Aorta (tissue), 5 donors: ENCODE measurements at regions not wholly inside any gene's neighbourhood (a gene's known extent, or its start where the extent isn't known, plus 50 kb on each side); places are given as distances from the start of the nearest gene placed in this dataset.

Experiments
- ATAC-seq: fragments of 200-7000 bp; cut with Tn5 transposase; one replicate; pipeline ENCODE4 v1.9.1; 2022; ENCODE audit warnings: moderate library complexity; ENCODE audit not compliant: low FRiP score
- DNase-seq, 2 donors: peaks; one replicate each; pipeline ENCODE4 v3.0.0-alpha.2; 2020
- H3K27ac ChIP-seq, 2 donors: one replicate each; pipeline ENCODE4 v1.5.1; 2013; ENCODE audit warnings: low read length in 2 of 2, mild to moderate bottlenecking in 2 of 2, moderate library complexity in 2 of 2, control low read depth in 1 of 2, inconsistent platforms in 1 of 2, low read depth in 1 of 2
- H3K27me3 ChIP-seq, 2 donors: one replicate each; pipeline ENCODE4 v1.6.1; 2013; ENCODE audit warnings: control low read depth in 1 of 2, low read length in 1 of 2, mild to moderate bottlenecking in 1 of 2, moderate library complexity in 1 of 2; ENCODE audit not compliant: insufficient read depth in 2 of 2, control insufficient read depth in 1 of 2
- H3K36me3 ChIP-seq, 2 donors: one replicate each; pipeline ENCODE4 v1.6.1; 2013; ENCODE audit warnings: control low read depth in 1 of 2, low read length in 1 of 2, mild to moderate bottlenecking in 1 of 2; ENCODE audit not compliant: insufficient read depth in 2 of 2, control insufficient read depth in 1 of 2
- H3K4me1 ChIP-seq, 2 donors: one replicate each; pipeline ENCODE4 v1.6.1; 2013; ENCODE audit warnings: low read length in 2 of 2, control low read depth in 1 of 2, mild to moderate bottlenecking in 1 of 2, moderate library complexity in 1 of 2; ENCODE audit not compliant: insufficient read depth in 2 of 2, control insufficient read depth in 1 of 2
- H3K4me3 ChIP-seq, 2 donors: one replicate each; pipeline ENCODE4 v1.5.1; 2013; ENCODE audit warnings: low read length in 2 of 2, control low read depth in 1 of 2, mild to moderate bottlenecking in 1 of 2
- H3K9me3 ChIP-seq: one replicate; pipeline ENCODE4 v1.6.1; 2013; ENCODE audit warnings: mild to moderate bottlenecking, low read length; ENCODE audit not compliant: control insufficient read depth
- WGBS, 2 donors: extraction: QIAGEN DNeasy Blood & Tissue Kit; methylation state at CpG; one replicate each; pipeline ENCODE4 v1.1.7; 2013; 5-methylcytosine and 5-hydroxymethylcytosine counted together
- intact Hi-C, 2 donors: fragments of 100-400 bp; cut with DNase I; formaldehyde crosslinking; loops; one replicate each; pipeline versions ENCODE4 v1.14.2 to v1.15.0; 2022
- donor health status: healthy with polysubstance abuse.
- donor health status: Bipolar disorder and iron deficiency.
- donor health status: DM: no; HTN: no; CAD: no.
- donor health status: DM: no; HTN: no; CAD: no.
- donor health status: DM: yes; HTN: yes; CAD: no.

GRCh38 chr12:91773749-91774429 lies 371.8 kb downstream of the BTG1 start:
- Histone ChIP-seq H3K27me3 (no peaks in the 10 kb centered on the region), H3K4me1 (no peaks in the 10 kb centered on the region), H3K9me3 (no peaks in the 10 kb centered on the region), H3K4me3 (peak overlapping the region; percentile 36 to 41), H3K36me3 (no peaks in the 10 kb centered on the region), H3K27ac (no peak overlapping the region)
- intact Hi-C loops = no loop called here
- DNase-seq = no peak
- 65 to 71% methylated on average over 4 of the region's 4 CpGs for WGBS, 2 donors
- ATAC-seq = no peak

DNA sequence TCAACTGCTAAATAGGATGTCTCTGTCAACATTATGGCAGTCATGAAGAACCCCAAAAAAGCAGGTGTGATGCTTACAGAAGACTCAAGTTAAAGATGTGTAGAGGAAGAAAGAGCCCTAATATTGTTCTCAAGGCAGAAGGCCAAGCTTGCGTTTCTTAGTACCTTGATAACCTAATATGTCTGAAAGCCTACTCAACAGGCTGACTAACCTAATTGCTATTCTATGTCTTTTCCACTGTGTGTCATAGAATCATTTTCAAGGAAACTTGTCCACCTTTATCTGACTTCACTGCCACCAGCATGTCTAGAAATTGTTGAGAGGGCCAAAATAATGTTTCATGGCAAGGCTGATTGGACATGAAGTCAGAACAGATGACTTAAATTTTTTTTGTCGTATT lies 373.2 kb downstream of the BTG1 start:
- no peaks in the 10 kb centered on the region for H3K4me1 ChIP-seq
- no peak overlapping the region for H3K4me3 ChIP-seq
- H3K9me3 ChIP-seq = no peaks in the 10 kb centered on the region
- no peak overlapping the region for H3K27ac ChIP-seq
- no peaks in the 10 kb centered on the region for H3K36me3 ChIP-seq
- no peak for DNase-seq
- H3K27me3 ChIP-seq = no peaks in the 10 kb centered on the region
- ATAC-seq = no peak
- 96 to 100% methylated on average over 2 of the region's 2 CpGs for WGBS, 2 donors
- intact Hi-C loops = no loop called here

DNA sequence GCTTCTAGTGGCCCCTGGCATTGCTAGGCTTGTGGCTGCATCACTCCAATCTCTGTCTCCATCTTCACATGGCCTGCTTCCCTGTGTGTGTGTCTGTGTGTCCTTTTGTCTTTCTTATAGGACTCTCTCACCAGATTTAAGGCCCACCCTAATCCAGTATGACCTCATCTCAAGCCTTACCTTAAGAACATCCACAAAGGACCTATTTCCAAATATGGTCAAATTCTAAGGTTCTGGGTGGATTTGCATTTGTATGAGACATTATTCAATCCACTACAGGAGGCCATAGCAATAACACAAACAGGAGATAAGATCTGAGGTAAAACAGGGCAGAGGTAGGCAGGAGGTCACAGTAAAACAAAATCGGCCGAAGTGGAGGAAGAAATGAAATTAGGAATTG lies 375.9 kb downstream of the BTG1 start:
- Histone ChIP-seq H3K36me3 (no peaks in the 10 kb centered on the region), H3K4me1 (no peaks in the 10 kb centered on the region), H3K27ac (no peak overlapping the region), H3K9me3 (no peaks in the 10 kb centered on the region), H3K4me3 (no peak overlapping the region), H3K27me3 (no peaks in the 10 kb centered on the region)
- DNase-seq (no peak), ATAC-seq (no peak)
- 91% methylated on average over 2 of the region's 2 CpGs for WGBS, 2 donors
- intact Hi-C loops = no loop called here

GRCh38 chr12:91767237-91767636 lies 378.4 kb downstream of the BTG1 start:
- intact Hi-C loops = no loop called here
- 95 to 96% methylated on average over 1 of the region's 1 CpG for WGBS, 2 donors
- Histone ChIP-seq H3K4me3 (no peak overlapping the region), H3K36me3 (no peaks in the 10 kb centered on the region), H3K9me3 (no peaks in the 10 kb centered on the region), H3K27ac (no peak overlapping the region), H3K4me1 (peaks cover 0 to 5% of the 10 kb centered on the region in 2 donors), H3K27me3 (no peaks in the 10 kb centered on the region)
- DNase-seq = no peak
- ATAC-seq = no peak

GRCh38 chr12:91766454-91766853 lies 379.2 kb downstream of the BTG1 start:
- Histone ChIP-seq H3K4me3 (no peak overlapping the region), H3K4me1 (peaks cover 0 to 5% of the 10 kb centered on the region in 2 donors), H3K27ac (no peak overlapping the region), H3K36me3 (no peaks in the 10 kb centered on the region), H3K27me3 (no peaks in the 10 kb centered on the region), H3K9me3 (no peaks in the 10 kb centered on the region)
- 67 to 83% methylated on average over 1 of the region's 1 CpG for WGBS, 2 donors
- intact Hi-C loops = no loop called here
- DNase-seq (no peak), ATAC-seq (no peak)

DNA sequence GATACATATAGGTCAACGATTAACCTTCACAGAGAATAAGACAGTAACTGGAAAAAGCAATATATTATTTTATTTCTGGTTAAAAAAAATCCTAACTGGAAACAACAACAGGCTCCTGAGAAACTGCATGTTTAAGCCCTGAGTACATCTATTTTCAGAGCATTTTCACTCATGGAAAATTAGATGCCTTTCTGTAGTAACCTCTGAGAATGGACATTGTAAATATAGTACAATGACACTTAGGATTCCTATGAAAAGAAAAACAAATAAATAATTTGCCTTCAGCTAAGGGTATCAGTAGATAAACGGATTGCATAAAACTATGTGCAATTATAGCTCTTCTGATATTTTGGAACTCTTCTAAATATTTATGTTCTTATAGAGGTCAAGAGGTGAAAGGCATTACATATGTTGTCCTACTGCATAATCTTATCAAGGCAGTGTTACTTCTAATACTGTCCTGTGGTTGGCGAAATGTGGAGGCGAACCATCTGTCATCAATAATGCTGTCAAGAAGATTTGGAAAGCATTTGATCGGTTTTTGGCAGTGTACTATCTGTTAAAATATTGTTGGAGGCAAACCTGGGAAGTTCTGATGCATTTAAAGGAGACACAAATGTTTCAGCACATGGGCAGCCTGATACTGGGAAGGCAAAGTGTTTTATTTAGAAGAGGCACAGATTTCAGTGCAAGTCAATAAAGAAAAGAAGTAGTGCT lies 381.8 kb downstream of the BTG1 start:
- Histone ChIP-seq H3K4me3 (no peak overlapping the region), H3K4me1 (peaks cover 0 to 5% of the 10 kb centered on the region in 2 donors), H3K9me3 (no peaks in the 10 kb centered on the region), H3K27ac (peak overlapping the region in 1 of 2 donors; percentile 28), H3K27me3 (no peaks in the 10 kb centered on the region), H3K36me3 (no peaks in the 10 kb centered on the region)
- ATAC-seq = no peak
- intact Hi-C loops = no loop called here
- DNase-seq = no peak
- WGBS, 2 donors = 10 to 15% methylated on average over 5 of the region's 5 CpGs

GRCh38 chr12:91753649-91754048 lies 392.0 kb downstream of the BTG1 start:
- intact Hi-C loops = no loop called here
- H3K9me3 ChIP-seq = no peaks in the 10 kb centered on the region
- no peak overlapping the region for H3K4me3 ChIP-seq
- H3K27me3 ChIP-seq = no peaks in the 10 kb centered on the region
- H3K27ac ChIP-seq = no peak overlapping the region
- no peaks in the 10 kb centered on the region for H3K4me1 ChIP-seq
- no peaks in the 10 kb centered on the region for H3K36me3 ChIP-seq
- no peak for ATAC-seq
- WGBS, 2 donors = 95 to 97% methylated on average over 3 of the region's 3 CpGs
- no peak for DNase-seq

- Histone ChIP-seq H3K36me3 (no peaks in the 10 kb centered on the region), H3K27ac (no peak overlapping the region), H3K9me3 (no peaks in the 10 kb centered on the region), H3K4me1 (no peaks in the 10 kb centered on the region), H3K27me3 (no peaks in the 10 kb centered on the region), H3K4me3 (no peak overlapping the region)
- DNase-seq = no peak
- intact Hi-C loops = no loop called here
- ATAC-seq = no peak
- WGBS, 2 donors = 90 to 92% methylated on average over 1 of the region's 1 CpG
Observed at GRCh38 chr12:91746976-91747375, 398.7 kb downstream of the BTG1 start.

DNA sequence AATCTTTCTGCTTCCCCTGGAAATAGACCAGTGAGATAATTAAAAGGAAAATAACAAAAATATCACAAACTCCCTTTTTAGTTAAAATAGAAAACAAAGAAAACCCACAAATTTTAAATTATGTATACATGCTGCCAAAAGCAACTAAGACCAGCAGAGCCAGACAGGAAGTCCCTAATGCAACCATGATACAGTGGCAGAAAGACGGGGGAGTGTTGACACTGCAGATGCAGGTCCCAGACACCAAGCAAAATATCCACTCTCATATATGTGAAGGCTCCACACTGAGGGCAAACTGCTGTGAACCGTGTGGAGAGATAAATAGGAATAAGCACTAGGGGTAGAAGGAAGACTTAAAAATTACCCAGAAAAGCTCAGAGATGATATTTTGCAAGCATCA lies 401.0 kb downstream of the BTG1 start:
- no peak overlapping the region for H3K4me3 ChIP-seq
- no peaks in the 10 kb centered on the region for H3K9me3 ChIP-seq
- WGBS, 2 donors = 7 to 11% methylated on average over 2 of the region's 2 CpGs
- H3K27me3 ChIP-seq = no peaks in the 10 kb centered on the region
- DNase-seq (no peak), ATAC-seq (no peak)
- no peaks in the 10 kb centered on the region for H3K4me1 ChIP-seq
- H3K36me3 ChIP-seq = no peaks in the 10 kb centered on the region
- H3K27ac ChIP-seq = no peak overlapping the region
- intact Hi-C loops = no loop called here
